Ishikawa (cell line): ENCODE measurements at regions not wholly inside any gene's neighbourhood (a gene's known extent, or its start where the extent isn't known, plus 50 kb on each side); places are given as distances from the start of the nearest gene placed in this dataset.

Experiments used
- CEBPB ChIP-seq: IDR thresholded peaks from 2 replicates; pipeline ENCODE4 v1.6.1; 2012
- EGR1 ChIP-seq: IDR thresholded peaks from 2 replicates; pipeline ENCODE4 v1.6.1; 2012
- EP300 ChIP-seq: IDR thresholded peaks from 2 replicates; pipeline ENCODE4 v1.6.1; 2012; ENCODE audit warnings: borderline replicate concordance
- FOXM1 ChIP-seq: IDR thresholded peaks from 2 replicates; pipeline ENCODE4 v1.6.1; 2012; ENCODE audit warnings: low read depth, borderline replicate concordance
- MAX ChIP-seq: IDR thresholded peaks from 2 replicates; pipeline ENCODE4 v1.6.1; 2012
- NFIC ChIP-seq: IDR thresholded peaks from 2 replicates; pipeline ENCODE4 v1.6.1; 2012
- TAF1 ChIP-seq: IDR thresholded peaks from 2 replicates; pipeline ENCODE4 v1.6.1; 2012; ENCODE audit warnings: low read depth, mild to moderate bottlenecking
- TF ChIP-seq, protein P1 (sequence below): IDR thresholded peaks from 2 replicates; pipeline ENCODE4 v1.6.1; 2012; ENCODE audit warnings: low read depth, mild to moderate bottlenecking

DNA sequence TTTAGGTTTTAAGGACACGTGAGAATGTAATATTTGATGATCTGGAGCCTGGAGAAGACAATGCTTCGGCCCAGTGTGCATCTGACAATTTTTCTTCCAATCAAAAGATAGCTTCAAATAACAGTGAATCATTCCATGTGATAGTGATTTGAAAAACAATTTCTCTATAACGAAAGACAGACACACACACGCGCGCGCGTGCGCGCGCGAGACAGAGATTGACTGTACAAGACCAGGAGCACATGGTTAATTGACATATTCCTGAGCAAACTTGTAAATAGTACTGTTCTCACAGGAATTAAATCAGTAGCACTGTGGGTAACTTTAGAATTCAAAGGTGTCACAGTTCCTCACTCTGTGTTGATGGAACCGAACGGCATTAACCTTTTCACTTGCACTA, 287.5 kb upstream of the LMO3 start:
- TF ChIP-seq, protein P1, sequence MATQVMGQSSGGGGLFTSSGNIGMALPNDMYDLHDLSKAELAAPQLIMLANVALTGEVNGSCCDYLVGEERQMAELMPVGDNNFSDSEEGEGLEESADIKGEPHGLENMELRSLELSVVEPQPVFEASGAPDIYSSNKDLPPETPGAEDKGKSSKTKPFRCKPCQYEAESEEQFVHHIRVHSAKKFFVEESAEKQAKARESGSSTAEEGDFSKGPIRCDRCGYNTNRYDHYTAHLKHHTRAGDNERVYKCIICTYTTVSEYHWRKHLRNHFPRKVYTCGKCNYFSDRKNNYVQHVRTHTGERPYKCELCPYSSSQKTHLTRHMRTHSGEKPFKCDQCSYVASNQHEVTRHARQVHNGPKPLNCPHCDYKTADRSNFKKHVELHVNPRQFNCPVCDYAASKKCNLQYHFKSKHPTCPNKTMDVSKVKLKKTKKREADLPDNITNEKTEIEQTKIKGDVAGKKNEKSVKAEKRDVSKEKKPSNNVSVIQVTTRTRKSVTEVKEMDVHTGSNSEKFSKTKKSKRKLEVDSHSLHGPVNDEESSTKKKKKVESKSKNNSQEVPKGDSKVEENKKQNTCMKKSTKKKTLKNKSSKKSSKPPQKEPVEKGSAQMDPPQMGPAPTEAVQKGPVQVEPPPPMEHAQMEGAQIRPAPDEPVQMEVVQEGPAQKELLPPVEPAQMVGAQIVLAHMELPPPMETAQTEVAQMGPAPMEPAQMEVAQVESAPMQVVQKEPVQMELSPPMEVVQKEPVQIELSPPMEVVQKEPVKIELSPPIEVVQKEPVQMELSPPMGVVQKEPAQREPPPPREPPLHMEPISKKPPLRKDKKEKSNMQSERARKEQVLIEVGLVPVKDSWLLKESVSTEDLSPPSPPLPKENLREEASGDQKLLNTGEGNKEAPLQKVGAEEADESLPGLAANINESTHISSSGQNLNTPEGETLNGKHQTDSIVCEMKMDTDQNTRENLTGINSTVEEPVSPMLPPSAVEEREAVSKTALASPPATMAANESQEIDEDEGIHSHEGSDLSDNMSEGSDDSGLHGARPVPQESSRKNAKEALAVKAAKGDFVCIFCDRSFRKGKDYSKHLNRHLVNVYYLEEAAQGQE: no peak
- no peak for TF ChIP-seq EGR1
- TF ChIP-seq MAX: no peak
- TF ChIP-seq EP300: no peak
- TF ChIP-seq CEBPB: no peak
- no peak for TF ChIP-seq TAF1
- no peak for TF ChIP-seq NFIC
- no peak for TF ChIP-seq FOXM1
